ENCODE measurements at regions not wholly inside any gene's neighbourhood (a gene's known extent, or its start where the extent isn't known, plus 50 kb on each side); places are given as distances from the start of the nearest gene placed in this dataset.

DNA sequence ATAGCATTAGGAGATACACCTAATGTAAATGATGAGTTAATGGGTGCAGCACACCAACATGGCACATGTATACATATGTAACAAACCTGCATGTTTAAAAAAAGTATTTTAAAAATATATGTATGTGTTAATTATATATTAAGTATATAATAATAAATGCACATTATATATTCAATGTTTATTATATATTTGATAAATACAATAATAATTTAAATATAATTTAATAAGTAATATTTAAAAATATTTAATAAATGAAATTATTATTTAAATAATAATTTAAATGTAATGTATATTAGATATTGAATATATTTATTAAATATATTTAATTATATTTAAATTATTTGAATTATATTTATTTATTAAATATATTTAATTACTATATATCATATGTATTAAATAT lies 661.3 kb upstream of the COBL start:
- no peak for DNase-seq (ENCODE audit: low spot score)
- TF ChIP-seq, protein P1, sequence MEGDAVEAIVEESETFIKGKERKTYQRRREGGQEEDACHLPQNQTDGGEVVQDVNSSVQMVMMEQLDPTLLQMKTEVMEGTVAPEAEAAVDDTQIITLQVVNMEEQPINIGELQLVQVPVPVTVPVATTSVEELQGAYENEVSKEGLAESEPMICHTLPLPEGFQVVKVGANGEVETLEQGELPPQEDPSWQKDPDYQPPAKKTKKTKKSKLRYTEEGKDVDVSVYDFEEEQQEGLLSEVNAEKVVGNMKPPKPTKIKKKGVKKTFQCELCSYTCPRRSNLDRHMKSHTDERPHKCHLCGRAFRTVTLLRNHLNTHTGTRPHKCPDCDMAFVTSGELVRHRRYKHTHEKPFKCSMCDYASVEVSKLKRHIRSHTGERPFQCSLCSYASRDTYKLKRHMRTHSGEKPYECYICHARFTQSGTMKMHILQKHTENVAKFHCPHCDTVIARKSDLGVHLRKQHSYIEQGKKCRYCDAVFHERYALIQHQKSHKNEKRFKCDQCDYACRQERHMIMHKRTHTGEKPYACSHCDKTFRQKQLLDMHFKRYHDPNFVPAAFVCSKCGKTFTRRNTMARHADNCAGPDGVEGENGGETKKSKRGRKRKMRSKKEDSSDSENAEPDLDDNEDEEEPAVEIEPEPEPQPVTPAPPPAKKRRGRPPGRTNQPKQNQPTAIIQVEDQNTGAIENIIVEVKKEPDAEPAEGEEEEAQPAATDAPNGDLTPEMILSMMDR (IDR thresholded peaks at IDR 0.05), result no peak
- Mint-ChIP-seq H3K27me3 (ENCODE audit: low read depth) (no peaks in the 10 kb centered on the region), H3K9me3 (ENCODE audit: low read depth) (no peaks in the 10 kb centered on the region), H3K36me3 (ENCODE audit: low read depth) (no peaks in the 10 kb centered on the region), H3K4me1 (ENCODE audit: low read depth) (no peaks in the 10 kb centered on the region), H3K27ac (ENCODE audit: unreplicated experiment) (no peak overlapping the region), H3K4me3 (ENCODE audit: unreplicated experiment) (no peak overlapping the region)

DNA sequence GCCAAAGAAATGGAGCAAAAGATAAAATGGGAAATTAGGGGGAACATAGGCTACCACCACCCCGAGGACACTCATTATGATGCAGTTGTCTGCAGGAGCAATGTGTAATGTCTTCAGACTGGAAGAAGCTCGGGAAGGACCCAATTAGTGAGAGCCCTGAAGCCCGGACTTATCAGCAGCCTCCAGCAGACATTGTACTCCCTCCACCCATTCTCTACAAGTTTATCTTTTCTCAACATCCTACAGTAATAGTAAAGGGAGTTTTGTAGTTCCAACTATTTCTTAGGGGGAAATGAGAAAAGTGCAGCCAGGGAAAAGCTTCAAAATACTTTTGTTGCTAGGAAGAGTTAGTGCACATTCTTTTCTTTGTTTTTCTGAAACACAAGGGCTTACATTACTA lies 657.3 kb upstream of the COBL start:
- H3K36me3 Mint-ChIP-seq (ENCODE audit: low read depth), result no peaks in the 10 kb centered on the region
- no peak overlapping the region for H3K4me3 Mint-ChIP-seq (ENCODE audit: unreplicated experiment)
- H3K4me1 Mint-ChIP-seq (ENCODE audit: low read depth), result no peaks in the 10 kb centered on the region
- no peak overlapping the region for H3K27ac Mint-ChIP-seq (ENCODE audit: unreplicated experiment)
- no peaks in the 10 kb centered on the region for H3K27me3 Mint-ChIP-seq (ENCODE audit: low read depth)
- H3K9me3 Mint-ChIP-seq (ENCODE audit: low read depth), result peaks cover 4% of the 10 kb centered on the region
- TF ChIP-seq, protein P1 (IDR thresholded peaks at IDR 0.05), result no peak
- no peak for DNase-seq (ENCODE audit: low spot score)

DNA sequence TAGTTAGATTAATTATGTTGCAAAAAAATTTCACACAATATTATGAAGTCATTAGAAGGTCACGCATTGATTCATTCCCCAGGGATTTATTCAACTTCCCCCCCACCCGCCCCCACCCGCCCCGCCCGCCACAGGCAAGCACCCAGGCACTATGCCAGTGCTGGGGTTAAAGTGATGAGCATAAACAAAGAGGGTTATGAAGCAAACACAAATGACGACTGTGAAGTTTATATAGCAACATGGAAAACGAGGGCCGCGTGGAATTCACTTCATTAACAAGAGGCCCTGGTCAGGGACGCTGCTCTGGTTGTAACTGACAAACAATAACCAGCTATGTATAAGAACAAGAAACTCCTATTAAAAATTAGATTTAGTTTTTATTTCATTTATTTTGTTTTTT lies 656.5 kb upstream of the COBL start:
- no peak overlapping the region for H3K27ac Mint-ChIP-seq (ENCODE audit: unreplicated experiment)
- TF ChIP-seq, protein P1 (IDR thresholded peaks at IDR 0.05), result no peak
- H3K9me3 Mint-ChIP-seq (ENCODE audit: low read depth), result peaks cover 4% of the 10 kb centered on the region
- H3K4me1 Mint-ChIP-seq (ENCODE audit: low read depth), result no peaks in the 10 kb centered on the region
- no peak for DNase-seq (ENCODE audit: low spot score)
- H3K27me3 Mint-ChIP-seq (ENCODE audit: low read depth), result no peaks in the 10 kb centered on the region
- no peaks in the 10 kb centered on the region for H3K36me3 Mint-ChIP-seq (ENCODE audit: low read depth)
- H3K4me3 Mint-ChIP-seq (ENCODE audit: unreplicated experiment), result no peak overlapping the region

DNA sequence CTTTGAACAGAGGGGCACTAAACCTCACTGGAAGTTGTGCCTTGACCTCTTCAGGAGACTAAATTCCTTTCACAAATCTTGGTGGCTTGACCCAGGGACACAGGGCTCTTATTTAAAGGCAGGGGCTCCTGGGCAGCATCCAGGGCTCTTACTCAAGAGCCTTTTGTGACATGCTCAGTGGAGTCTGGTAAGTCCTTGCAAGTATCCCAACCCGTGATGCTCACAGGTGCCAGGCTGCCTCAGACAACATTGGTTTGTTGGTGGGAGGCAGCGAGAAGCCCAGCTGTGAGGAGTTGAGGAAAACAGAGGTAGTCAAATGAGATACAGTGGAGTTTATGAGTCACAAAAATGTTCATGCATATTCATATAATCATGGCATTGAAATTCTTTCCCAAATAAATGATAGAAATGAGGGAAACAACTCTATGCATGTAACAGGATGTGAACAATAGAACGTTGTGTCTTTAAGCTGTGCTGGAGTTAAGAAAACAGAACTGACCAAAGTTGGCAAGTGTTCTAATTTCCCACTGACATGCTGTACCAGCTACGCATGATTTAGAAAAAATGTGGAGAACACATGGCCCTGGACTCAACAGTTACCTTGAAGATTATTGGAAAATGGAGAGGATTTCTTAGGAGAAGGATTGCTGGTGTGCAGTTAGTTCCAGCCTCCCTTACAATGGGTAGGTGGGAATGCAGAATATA lies 654.5 kb upstream of the COBL start:
- Mint-ChIP-seq H3K27me3 (ENCODE audit: low read depth) (no peaks in the 10 kb centered on the region), H3K9me3 (ENCODE audit: low read depth) (peaks cover 4% of the 10 kb centered on the region)
- DNase-seq (ENCODE audit: low spot score), result no peak

DNA sequence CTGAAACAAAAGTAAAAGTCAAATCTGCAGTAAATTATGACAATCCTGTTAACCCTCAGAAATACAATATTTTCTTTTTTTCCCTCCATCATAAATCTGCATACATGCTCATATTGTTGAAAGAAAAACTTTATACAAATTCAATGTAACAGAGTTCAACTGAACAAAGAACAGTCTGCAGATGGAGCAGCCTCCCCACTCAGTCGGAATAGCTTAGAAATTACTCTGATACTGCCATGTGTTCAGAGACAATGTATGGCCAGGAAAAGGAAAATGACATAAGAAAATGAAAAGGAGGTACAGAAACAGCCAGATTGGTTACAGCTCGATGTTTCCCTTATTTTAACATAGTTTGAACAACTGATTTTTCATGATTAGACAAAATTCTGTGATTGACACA lies 651.9 kb upstream of the COBL start:
- H3K4me1 Mint-ChIP-seq (ENCODE audit: low read depth), result no peaks in the 10 kb centered on the region
- H3K36me3 Mint-ChIP-seq (ENCODE audit: low read depth), result no peaks in the 10 kb centered on the region
- H3K27me3 Mint-ChIP-seq (ENCODE audit: low read depth), result no peaks in the 10 kb centered on the region
- TF ChIP-seq, protein P1 (IDR thresholded peaks at IDR 0.05), result no peak
- no peak for DNase-seq (ENCODE audit: low spot score)
- H3K27ac Mint-ChIP-seq (ENCODE audit: unreplicated experiment), result no peak overlapping the region
- H3K4me3 Mint-ChIP-seq (ENCODE audit: unreplicated experiment), result no peak overlapping the region
- H3K9me3 Mint-ChIP-seq (ENCODE audit: low read depth), result peaks cover 4% of the 10 kb centered on the region

More for the DNA sequence above, 654.5 kb upstream of the COBL start:
- Mint-ChIP-seq H3K36me3 (ENCODE audit: low read depth) (no peaks in the 10 kb centered on the region), H3K4me3 (ENCODE audit: unreplicated experiment) (no peak overlapping the region), H3K27ac (ENCODE audit: unreplicated experiment) (no peak overlapping the region), H3K4me1 (ENCODE audit: low read depth) (no peaks in the 10 kb centered on the region)
- TF ChIP-seq, protein P1 (IDR thresholded peaks at IDR 0.05), result no peak

All from chondrocyte (in vitro differentiated cells).